ENCODE measurements at regions not wholly inside any gene's neighbourhood (a gene's known extent, or its start where the extent isn't known, plus 50 kb on each side); places are given as distances from the start of the nearest gene placed in this dataset.

DNA sequence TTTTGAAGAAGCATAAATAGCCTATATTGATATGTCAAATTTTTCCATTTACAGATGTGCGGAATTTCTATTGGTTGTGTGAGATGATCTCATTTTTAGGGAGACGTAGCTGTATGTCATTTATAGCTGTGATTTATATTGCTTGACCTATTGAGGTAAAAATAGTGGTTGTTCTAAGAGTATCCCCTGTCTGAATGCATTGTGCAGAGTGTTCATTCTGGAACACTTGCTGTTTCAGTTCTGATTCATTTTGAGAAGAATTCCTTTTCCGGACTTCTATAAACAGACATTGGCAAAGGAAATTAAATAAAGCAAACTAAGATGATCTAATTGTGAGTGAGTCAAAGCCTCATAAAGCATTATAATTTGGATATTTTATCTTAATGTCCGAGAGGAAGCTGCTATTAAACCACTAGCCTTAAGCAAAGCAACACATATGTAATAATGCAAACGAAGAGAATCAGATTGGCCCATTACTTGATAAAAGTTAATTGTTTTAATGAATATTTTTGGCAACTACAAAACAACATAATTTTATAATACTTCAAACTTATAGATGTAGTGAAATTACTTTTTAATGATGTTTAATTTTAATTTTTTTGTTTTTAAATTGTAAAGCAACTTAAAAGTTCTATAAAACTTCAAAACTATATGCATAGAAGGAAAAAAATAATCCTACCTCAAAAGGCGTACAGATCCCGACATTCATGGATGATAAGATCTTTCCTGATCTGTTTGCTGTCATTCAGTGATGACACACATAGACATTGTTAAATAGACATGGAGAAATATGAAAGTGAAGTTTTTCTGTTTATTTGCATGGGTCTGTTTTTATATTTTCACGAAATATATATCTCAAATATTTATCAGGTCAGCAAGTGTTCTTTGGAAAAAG lies 942.6 kb upstream of the SLC10A2 start:
- Mint-ChIP-seq H3K27me3 (ENCODE audit: insufficient read depth) (no peaks in the 10 kb centered on the region), H3K4me3 (no peak overlapping the region), H3K9me3 (peaks cover 17% of the 10 kb centered on the region), H3K4me1 (ENCODE audit: low read depth) (no peaks in the 10 kb centered on the region), H3K27ac (no peak overlapping the region), H3K36me3 (ENCODE audit: low read depth) (no peaks in the 10 kb centered on the region)
- TF ChIP-seq, protein P1, sequence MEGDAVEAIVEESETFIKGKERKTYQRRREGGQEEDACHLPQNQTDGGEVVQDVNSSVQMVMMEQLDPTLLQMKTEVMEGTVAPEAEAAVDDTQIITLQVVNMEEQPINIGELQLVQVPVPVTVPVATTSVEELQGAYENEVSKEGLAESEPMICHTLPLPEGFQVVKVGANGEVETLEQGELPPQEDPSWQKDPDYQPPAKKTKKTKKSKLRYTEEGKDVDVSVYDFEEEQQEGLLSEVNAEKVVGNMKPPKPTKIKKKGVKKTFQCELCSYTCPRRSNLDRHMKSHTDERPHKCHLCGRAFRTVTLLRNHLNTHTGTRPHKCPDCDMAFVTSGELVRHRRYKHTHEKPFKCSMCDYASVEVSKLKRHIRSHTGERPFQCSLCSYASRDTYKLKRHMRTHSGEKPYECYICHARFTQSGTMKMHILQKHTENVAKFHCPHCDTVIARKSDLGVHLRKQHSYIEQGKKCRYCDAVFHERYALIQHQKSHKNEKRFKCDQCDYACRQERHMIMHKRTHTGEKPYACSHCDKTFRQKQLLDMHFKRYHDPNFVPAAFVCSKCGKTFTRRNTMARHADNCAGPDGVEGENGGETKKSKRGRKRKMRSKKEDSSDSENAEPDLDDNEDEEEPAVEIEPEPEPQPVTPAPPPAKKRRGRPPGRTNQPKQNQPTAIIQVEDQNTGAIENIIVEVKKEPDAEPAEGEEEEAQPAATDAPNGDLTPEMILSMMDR (IDR thresholded peaks at IDR 0.05), result no peak
- DNase-seq, result no peak

- H3K9me3 Mint-ChIP-seq, result peaks cover 12% of the 10 kb centered on the region; the same call in 1 of the 2 replicates
Observed at GRCh38 chr13:104008075-104008474, 941.9 kb upstream of the SLC10A2 start.

DNA sequence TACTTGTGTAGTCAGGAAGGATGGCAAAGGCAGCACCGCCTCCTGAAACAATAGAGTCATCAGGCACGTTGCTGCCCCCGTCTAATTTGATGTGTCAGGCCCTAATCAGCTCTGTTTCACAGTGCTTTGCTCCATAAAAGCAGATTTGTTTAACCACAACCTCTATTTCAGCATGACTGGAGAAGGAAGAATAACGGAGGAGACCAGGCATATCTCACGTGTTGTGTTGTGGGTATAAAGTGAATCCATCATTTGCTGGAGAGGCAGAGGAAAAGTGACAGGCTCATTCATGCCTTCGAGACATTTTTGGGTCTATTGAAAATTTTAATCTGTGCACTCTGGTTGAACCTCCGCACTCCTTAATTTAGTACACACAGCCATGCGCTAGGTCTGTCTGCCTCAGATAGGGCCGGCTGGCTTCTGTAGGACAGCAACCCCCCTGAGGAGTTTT lies 940.4 kb upstream of the SLC10A2 start:
- Mint-ChIP-seq H3K4me1 (ENCODE audit: low read depth) (no peaks in the 10 kb centered on the region), H3K27ac (no peak overlapping the region), H3K36me3 (ENCODE audit: low read depth) (no peaks in the 10 kb centered on the region), H3K9me3 (peaks cover 7% of the 10 kb centered on the region; the same call in 1 of the 2 replicates), H3K27me3 (ENCODE audit: insufficient read depth) (no peaks in the 10 kb centered on the region), H3K4me3 (no peak overlapping the region)
- no peak for DNase-seq
- TF ChIP-seq, protein P1 (IDR thresholded peaks at IDR 0.05), result no peak

More at GRCh38 chr13:104008075-104008474, 941.9 kb upstream of the SLC10A2 start:
- Mint-ChIP-seq H3K4me1 (ENCODE audit: low read depth) (no peaks in the 10 kb centered on the region), H3K27ac (no peak overlapping the region), H3K27me3 (ENCODE audit: insufficient read depth) (no peaks in the 10 kb centered on the region), H3K4me3 (no peak overlapping the region), H3K36me3 (ENCODE audit: low read depth) (no peaks in the 10 kb centered on the region)
- TF ChIP-seq, protein P1 (IDR thresholded peaks at IDR 0.05), result no peak
- DNase-seq, result no peak

DNA sequence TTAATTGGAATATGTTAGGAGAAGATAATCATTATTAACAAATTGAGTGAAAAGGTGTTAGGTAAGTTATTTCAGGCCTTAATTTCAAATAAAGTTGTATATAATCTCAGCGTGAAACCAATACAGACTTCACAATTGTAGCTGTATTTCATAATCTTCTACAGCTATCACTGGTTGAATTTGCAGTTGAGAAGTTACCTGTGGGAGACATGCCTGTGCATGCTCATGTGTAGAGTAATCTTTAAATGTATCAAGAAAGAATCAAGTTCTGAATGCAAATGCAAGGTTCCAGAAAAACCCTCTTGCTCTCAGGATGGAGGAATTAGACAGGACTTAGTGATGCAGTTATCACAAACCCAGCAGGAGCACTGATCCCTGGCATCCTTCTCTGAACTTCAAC lies 938.4 kb upstream of the SLC10A2 start:
- H3K4me3 Mint-ChIP-seq, result no peak overlapping the region
- no peaks in the 10 kb centered on the region for H3K4me1 Mint-ChIP-seq (ENCODE audit: low read depth)
- no peak overlapping the region for H3K27ac Mint-ChIP-seq
- TF ChIP-seq, protein P1 (IDR thresholded peaks at IDR 0.05), result no peak
- no peaks in the 10 kb centered on the region for H3K27me3 Mint-ChIP-seq (ENCODE audit: insufficient read depth)
- no peak for DNase-seq
- no peaks in the 10 kb centered on the region for H3K9me3 Mint-ChIP-seq
- H3K36me3 Mint-ChIP-seq (ENCODE audit: low read depth), result no peaks in the 10 kb centered on the region

DNA sequence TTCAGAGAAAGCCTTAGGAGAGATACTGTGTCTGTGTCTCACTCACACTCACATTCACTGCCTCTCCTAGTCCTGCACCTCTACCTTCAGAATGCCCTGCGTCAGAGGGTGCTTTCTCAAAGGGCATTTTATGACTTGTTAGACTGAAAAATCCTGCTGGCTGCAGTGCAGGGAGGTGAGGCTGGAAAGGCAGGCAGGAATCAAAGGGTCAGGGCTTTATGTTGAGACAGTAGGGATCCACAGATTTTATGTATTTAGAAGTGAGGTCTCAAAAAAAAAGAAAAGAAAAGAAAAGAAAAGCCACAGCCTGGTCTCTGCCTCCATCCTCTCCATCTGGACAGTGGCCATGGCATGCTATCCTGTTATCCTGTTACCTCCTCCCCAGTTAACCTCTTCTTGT lies 936.0 kb upstream of the SLC10A2 start:
- no peak overlapping the region for H3K27ac Mint-ChIP-seq
- no peaks in the 10 kb centered on the region for H3K9me3 Mint-ChIP-seq
- H3K27me3 Mint-ChIP-seq (ENCODE audit: insufficient read depth), result no peaks in the 10 kb centered on the region
- H3K4me3 Mint-ChIP-seq, result no peak overlapping the region
- no peak for DNase-seq
- no peaks in the 10 kb centered on the region for H3K36me3 Mint-ChIP-seq (ENCODE audit: low read depth)
- H3K4me1 Mint-ChIP-seq (ENCODE audit: low read depth), result no peaks in the 10 kb centered on the region
- TF ChIP-seq, protein P1 (IDR thresholded peaks at IDR 0.05), result no peak
